ENCODE measurements at regions not wholly inside any gene's neighbourhood (a gene's known extent, or its start where the extent isn't known, plus 50 kb on each side); places are given as distances from the start of the nearest gene placed in this dataset.

DNA sequence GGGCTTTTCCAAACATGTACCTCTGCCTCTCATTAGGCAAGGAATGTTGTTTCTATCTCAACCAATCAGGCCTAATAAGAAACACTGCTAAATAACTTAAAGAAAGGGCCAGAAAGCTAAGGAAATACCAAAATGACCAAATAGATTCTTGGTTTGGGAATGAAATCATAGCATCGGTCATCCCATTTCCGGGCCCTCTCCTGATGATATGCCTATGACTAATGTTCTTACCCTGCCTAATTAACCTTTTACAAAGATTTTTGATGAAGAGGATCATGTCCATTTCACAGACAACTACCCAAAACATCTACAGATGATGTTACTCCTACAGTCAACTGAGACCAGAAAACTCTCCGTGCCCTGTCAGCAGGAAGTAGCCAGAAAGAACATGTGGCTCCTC is 164.0 kb downstream of the DDX3Y start:
- Histone ChIP-seq H3K4me3 (ENCODE audit: low read depth, low read length) (no peak overlapping the region), H3K36me3 (ENCODE audit: control insufficient read depth, insufficient read depth, low read length) (no peaks in the 10 kb centered on the region), H3K27me3 (ENCODE audit: control insufficient read depth, insufficient read depth, low read length) (no peaks in the 10 kb centered on the region)
- TF ChIP-seq, protein P1, sequence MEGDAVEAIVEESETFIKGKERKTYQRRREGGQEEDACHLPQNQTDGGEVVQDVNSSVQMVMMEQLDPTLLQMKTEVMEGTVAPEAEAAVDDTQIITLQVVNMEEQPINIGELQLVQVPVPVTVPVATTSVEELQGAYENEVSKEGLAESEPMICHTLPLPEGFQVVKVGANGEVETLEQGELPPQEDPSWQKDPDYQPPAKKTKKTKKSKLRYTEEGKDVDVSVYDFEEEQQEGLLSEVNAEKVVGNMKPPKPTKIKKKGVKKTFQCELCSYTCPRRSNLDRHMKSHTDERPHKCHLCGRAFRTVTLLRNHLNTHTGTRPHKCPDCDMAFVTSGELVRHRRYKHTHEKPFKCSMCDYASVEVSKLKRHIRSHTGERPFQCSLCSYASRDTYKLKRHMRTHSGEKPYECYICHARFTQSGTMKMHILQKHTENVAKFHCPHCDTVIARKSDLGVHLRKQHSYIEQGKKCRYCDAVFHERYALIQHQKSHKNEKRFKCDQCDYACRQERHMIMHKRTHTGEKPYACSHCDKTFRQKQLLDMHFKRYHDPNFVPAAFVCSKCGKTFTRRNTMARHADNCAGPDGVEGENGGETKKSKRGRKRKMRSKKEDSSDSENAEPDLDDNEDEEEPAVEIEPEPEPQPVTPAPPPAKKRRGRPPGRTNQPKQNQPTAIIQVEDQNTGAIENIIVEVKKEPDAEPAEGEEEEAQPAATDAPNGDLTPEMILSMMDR (IDR thresholded peaks at IDR 0.05; ENCODE audit: insufficient read depth, low read length, severe bottlenecking) = no peak
- FAIRE-seq (no peak), DNase-seq (ENCODE audit: low read depth) (peak; percentile 3)

DNA sequence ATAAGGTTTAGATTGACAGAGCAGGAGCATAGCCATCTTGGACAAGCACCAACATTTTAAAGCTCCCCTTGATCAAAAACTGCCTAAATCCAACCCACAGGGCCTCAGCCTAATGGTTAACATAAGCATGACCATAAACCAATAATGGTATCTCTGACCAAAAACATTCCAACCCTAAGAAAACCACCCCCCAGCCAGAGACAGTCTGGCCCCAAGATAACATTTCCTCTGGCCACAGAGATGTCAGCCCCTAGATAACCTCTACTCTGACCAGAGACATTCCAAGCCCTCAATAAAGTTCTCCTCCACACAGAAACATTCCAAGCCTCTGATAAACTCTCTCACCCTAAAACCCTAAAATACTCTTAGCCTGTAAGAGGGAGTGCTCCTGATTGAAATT is 164.4 kb downstream of the DDX3Y start:
- FAIRE-seq (no peak), DNase-seq (ENCODE audit: low read depth) (no peak)
- H3K27me3 ChIP-seq (ENCODE audit: control insufficient read depth, insufficient read depth, low read length) = no peaks in the 10 kb centered on the region
- H3K36me3 ChIP-seq (ENCODE audit: control insufficient read depth, insufficient read depth, low read length) = no peaks in the 10 kb centered on the region
- TF ChIP-seq, protein P1 (IDR thresholded peaks at IDR 0.05; ENCODE audit: insufficient read depth, low read length, severe bottlenecking) = no peak
- no peak overlapping the region for H3K4me3 ChIP-seq (ENCODE audit: low read depth, low read length)

DNA sequence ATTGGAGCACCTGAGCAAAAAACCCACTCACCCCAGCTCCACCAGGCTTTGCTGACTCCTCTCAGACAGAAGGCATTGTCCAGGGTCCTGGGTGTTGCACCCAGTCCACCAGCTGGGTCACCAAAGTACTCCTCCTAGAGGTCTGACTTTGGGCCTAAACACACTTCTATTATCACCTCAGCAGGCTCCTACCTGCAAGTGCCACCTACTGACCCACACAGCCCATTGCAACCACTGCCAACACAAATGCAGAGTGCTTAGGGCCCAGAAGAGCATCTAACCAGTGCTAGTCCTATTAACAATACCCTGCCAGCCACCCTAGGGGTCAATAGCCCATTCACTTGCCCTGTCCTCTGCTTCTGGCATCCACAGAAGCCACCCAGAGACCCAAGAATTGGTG is 178.1 kb downstream of the DDX3Y start:
- TF ChIP-seq, protein P1 (IDR thresholded peaks at IDR 0.05; ENCODE audit: insufficient read depth, low read length, severe bottlenecking) = peak; percentile 19
- no peak for FAIRE-seq
- H3K4me3 ChIP-seq (ENCODE audit: low read depth, low read length) = no peak overlapping the region
- DNase-seq (ENCODE audit: low read depth) = peak; percentile 9
- no peaks in the 10 kb centered on the region for H3K36me3 ChIP-seq (ENCODE audit: control insufficient read depth, insufficient read depth, low read length)
- no peaks in the 10 kb centered on the region for H3K27me3 ChIP-seq (ENCODE audit: control insufficient read depth, insufficient read depth, low read length)

- FAIRE-seq (no peak), DNase-seq (ENCODE audit: low read depth) (peak; percentile 21)
- H3K27me3 ChIP-seq (ENCODE audit: control insufficient read depth, insufficient read depth, low read length) = no peaks in the 10 kb centered on the region
- TF ChIP-seq, protein P1 (IDR thresholded peaks at IDR 0.05; ENCODE audit: insufficient read depth, low read length, severe bottlenecking) = no peak
- H3K36me3 ChIP-seq (ENCODE audit: control insufficient read depth, insufficient read depth, low read length) = no peaks in the 10 kb centered on the region
- H3K4me3 ChIP-seq (ENCODE audit: low read depth, low read length) = no peak overlapping the region
Observed at GRCh38 chrY:13091575-13091974, 186.9 kb downstream of the DDX3Y start.

DNA sequence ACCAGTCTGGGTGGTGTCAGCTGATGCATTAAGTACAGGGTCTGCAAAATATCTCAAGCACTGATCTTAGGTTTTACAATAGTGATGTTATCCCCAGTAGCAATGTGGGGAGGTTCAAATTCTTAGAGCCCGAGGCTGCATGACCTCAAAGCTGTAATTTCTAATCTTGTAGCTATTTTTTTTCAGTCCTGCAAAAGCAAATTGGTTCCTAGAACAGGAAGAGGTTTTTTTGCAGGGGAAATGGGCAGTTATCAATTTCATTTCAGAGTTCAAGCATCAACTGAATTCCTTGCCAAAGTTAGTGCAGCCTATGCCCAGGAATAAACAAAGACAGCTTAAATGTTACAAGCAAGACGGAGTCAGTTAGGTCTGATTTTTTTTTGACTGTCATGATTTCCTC is 188.3 kb downstream of the DDX3Y start:
- H3K36me3 ChIP-seq (ENCODE audit: control insufficient read depth, insufficient read depth, low read length) = no peaks in the 10 kb centered on the region
- DNase-seq (ENCODE audit: low read depth) (no peak), FAIRE-seq (no peak)
- TF ChIP-seq, protein P1 (IDR thresholded peaks at IDR 0.05; ENCODE audit: insufficient read depth, low read length, severe bottlenecking) = no peak
- no peaks in the 10 kb centered on the region for H3K27me3 ChIP-seq (ENCODE audit: control insufficient read depth, insufficient read depth, low read length)
- H3K4me3 ChIP-seq (ENCODE audit: low read depth, low read length) = no peak overlapping the region

GRCh38 chrY:13093461-13093860 is 188.8 kb downstream of the DDX3Y start:
- DNase-seq (ENCODE audit: low read depth) (no peak), FAIRE-seq (no peak)
- TF ChIP-seq, protein P1 (IDR thresholded peaks at IDR 0.05; ENCODE audit: insufficient read depth, low read length, severe bottlenecking) = no peak

More at GRCh38 chrY:13093461-13093860, 188.8 kb downstream of the DDX3Y start:
- Histone ChIP-seq H3K36me3 (ENCODE audit: control insufficient read depth, insufficient read depth, low read length) (no peaks in the 10 kb centered on the region), H3K27me3 (ENCODE audit: control insufficient read depth, insufficient read depth, low read length) (no peaks in the 10 kb centered on the region), H3K4me3 (ENCODE audit: low read depth, low read length) (no peak overlapping the region)

Measured in bronchial epithelial cell (primary cell).